SKM-1 (cell line): ENCODE measurements at regions not wholly inside any gene's neighbourhood (a gene's known extent, or its start where the extent isn't known, plus 50 kb on each side); places are given as distances from the start of the nearest gene placed in this dataset.
A peak's percentile ranks its signal among the peaks of the same experiment; 100 is the strongest.
"Not testable (repeated sequence)": the region's sequence is repeated elsewhere in the genome, so short reads cannot be mapped to it uniquely, and the experiment has no call there.

Experiments used
- DNase-seq: peaks from one replicate; lab custom pipeline; 2025; ENCODE audit not compliant: unreplicated experiment; lab: John Stamatoyannopoulos, UW

GRCh38 chr10:80697926-80698325 is 160.2 kb downstream of the SH2D4B start:
- no peak for DNase-seq

DNA sequence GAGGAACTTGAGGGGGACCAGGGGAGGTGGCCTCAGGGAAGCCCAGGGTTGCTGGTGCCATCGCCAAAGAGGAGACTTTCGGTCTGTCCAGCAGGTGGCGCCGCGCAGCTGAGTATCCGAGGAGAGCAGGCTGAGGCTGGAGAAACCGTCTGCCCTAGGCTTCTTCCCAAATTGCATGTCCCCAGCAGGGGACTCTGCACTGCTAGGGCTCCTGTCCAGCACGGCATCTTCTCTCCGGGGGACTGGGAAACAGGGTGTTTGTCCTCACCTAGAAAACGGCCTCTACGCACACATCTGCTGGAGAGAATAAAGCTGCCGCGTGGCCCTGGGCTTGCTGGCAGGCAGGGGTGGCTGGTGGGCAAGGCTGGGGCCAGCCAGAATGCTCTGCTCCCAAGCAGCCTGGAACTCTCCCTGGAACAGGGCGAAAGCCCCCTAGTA is 161.9 kb downstream of the SH2D4B start:
- peak; percentile 56 for DNase-seq

- DNase-seq = no peak
Observed at GRCh38 chr10:80700252-80700651, 162.6 kb downstream of the SH2D4B start.

- no peak for DNase-seq
Observed at GRCh38 chr10:80700760-80701444, 163.2 kb downstream of the SH2D4B start.

DNA sequence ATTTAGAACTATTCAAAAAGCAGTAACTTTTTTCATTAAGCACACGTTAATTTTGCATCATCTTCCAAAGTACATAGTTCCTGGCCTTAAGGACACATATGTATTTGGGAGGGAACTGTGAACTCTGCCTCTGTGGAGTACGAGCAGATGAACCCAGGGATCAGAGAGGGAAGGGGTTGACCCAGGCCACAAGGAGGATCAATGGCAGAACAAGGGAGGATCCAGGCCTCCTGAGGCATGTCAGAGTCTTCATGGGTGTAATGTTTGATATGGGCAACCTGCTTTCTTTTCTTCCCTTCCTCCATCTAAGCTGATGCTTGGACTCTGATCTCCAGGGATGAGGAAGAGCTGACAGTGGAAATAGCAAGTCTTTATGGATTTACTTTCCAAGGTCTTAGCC is 164.0 kb downstream of the SH2D4B start:
- DNase-seq = no peak

DNA sequence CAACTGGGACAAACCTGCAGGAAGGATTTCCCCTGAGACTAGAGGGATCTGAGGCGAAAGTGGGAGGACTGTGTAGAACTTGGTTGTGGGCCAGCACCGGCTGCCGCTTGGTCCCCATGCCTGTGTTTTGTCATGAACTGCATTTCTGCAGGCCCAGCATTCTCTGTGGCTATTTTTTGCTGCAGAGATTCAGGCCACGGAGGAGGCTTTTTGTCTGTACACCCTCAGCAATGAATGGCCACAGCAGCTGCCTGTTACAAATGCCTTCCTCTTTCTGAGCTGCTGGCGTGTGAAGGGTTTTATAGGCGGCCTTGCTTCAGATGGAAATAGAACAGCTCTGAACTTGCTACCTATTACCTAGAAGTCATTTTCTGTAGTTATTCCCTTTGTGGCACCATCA is 164.4 kb downstream of the SH2D4B start:
- no peak for DNase-seq

DNA sequence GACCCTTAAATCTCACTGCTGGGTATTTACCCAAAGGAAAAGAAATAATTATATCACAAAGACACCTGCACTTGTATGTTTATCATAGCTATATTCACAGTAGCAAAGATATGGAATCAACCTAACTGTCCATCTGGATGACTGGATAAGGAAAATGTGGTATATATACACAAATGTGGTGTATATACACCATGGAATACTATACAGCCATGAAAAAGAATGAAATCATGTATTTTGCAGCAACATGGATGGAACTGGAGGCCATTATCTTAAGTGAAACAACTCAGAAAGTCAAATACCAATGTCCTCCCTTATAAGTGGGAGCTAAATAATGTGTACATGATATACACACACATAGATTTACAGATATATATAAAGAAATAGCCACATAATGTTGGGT is 168.2 kb downstream of the SH2D4B start:
- no peak for DNase-seq

- no peak for DNase-seq
Observed at GRCh38 chr10:80708185-80708584, 170.5 kb downstream of the SH2D4B start.

DNA sequence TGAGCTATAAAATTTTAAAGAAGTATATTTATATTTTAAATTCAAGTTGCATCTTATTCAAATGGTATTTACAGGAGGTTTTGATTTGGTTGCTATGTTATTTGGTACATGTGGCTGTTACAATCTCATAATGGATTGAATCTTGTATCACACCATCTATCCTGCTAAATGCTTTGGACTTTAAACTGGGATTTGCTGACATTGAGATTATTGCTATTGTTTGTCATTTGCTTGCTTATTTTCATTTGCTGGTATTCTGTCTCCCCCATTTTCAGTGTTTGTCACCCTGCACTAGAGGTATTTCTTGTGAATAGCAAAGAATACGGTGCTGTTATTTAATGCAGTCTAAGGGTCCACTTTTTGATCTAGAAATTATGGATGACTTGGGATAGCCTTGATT is 171.1 kb downstream of the SH2D4B start:
- no peak for DNase-seq

DNA sequence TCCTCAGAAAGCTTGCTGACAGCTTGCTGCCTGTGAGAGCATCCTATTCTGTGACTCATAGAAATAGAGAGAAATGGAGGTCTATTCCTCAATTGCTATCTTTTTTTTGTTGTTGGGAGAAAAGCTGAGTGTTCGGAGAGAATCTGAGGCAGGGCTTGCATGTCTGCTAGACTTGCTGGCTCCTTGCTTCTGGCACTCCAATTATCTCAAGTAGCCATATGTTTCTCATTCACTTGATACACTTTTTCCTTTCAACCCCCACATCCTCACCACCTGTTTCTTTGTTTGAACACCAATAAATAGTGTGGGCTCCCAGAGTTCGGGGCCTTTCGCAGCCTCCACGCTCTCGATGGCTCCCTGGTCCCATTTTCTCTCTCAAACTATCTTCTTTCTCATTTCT is 172.2 kb downstream of the SH2D4B start:
- no peak for DNase-seq

DNA sequence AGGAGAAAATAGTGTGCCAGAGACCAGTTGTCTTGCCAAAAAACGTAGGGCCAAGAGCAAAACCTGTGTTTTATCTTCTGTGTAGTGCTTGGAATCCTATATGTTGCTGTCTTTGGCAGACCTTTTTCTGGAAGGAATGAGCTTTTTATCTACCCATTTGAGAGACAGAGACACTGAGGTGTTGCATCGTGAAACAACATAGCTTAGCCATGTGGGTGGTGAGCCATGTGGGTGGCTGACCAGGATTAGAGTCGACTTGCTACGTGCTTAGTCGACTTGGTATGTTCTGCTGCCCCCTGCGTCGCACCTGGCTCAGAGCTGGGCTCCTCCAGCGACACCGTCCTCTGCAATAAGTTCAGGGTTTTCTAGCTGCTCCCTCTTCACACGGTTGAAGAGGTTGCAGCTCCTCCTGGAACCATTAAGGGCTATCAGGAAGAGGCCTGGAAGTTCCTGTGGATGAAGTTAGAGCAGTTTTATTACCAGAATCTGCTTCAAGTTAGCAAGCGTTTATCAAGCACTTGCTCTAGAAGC is 175.8 kb downstream of the SH2D4B start:
- DNase-seq = no peak

GRCh38 chr10:80714566-80714965 is 176.9 kb downstream of the SH2D4B start:
- DNase-seq = no peak

GRCh38 chr10:80718024-80718423 is 180.3 kb downstream of the SH2D4B start:
- DNase-seq = no peak

DNA sequence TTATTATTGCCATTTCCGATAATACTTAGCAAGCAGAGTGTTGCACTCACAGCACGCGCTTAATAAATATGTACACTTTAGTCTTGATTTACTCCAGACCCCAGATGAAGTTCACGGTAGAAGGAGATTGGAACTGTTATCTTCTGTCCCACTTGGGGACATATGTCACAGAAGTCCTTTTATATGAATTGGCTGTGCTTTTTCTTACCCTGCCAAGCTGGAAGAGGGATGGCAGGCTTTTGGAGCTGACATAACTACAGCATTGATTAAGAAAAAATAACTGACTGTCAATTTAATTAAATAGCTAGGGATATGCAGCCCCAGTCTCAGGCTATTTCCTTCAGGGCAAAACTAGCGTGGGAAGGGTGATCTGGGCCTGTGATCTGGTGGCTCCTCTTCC is 182.2 kb downstream of the SH2D4B start:
- DNase-seq = no peak

GRCh38 chr10:80720549-80720948 is 182.8 kb downstream of the SH2D4B start:
- DNase-seq = no peak

- DNase-seq = not testable (repeated sequence)
Observed at GRCh38 chr10:80728354-80728753, 190.7 kb downstream of the SH2D4B start.

DNA sequence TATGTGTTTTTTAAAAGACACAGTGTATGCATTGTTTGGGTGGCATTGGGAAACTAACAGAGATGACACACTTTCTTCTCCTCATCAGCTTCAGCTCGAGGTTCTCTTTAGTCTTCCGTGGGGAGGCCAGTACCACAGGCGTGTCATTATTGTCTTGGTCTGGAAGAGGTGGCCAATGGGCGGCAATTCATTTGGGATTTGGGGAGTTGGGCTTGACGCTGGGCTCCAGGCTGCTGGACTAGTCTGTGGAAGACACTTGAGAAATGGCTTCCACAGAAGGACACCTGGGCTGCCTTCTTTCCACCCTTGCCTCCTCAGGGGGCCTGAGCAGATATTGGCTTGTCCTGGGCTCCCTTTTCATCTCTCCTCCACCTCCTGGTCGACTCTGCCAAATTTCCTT is 192.2 kb downstream of the SH2D4B start:
- DNase-seq = no peak

GRCh38 chr10:80730522-80730921 is 192.8 kb downstream of the SH2D4B start:
- DNase-seq = no peak

DNA sequence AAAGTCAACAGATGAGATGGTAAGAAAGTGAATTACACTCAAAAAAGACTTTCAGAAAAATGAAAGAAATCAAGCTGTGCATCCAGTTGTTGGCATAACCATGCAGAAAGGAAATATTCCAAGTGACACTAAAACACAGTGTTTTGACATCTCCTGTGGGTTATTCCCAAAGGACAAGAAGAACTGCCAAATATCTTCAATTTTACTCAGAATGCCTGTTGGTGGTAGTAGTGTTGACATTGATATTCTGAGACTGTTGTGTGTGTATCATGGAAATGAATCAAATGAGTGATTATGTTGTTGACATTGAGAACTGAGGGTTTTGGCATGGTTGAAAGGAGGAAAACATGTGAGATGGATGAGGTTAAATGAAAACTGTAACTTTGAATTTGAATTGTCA is 196.9 kb downstream of the SH2D4B start:
- no peak for DNase-seq

DNA sequence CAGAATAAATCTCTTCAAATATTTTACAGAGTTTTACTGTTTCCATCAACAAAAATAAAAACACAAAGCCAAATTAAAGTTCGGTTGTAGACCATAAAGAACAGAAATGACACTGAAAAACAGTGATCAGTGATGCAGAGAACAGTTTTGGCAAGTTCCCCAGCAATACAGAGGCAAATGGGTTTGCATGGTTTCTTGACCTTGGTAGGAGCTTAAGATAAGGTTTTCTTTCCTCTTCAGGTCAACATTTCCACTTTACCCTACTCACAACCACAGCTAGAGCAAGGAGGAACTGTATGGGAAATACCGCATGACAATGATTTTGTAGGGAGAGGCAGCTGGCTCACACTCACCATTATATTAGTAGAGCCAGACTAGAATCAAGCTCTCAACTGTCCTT is 199.5 kb downstream of the SH2D4B start:
- DNase-seq = no peak

- DNase-seq = no peak
Observed at GRCh38 chr10:80739328-80739727, 201.6 kb downstream of the SH2D4B start.

- DNase-seq = no peak
Observed at GRCh38 chr10:80739963-80740715, 202.4 kb downstream of the SH2D4B start.
